Body of pancreas (tissue), 4 donors: ENCODE measurements at regions not wholly inside any gene's neighbourhood (a gene's known extent, or its start where the extent isn't known, plus 50 kb on each side); places are given as distances from the start of the nearest gene placed in this dataset.

Source experiments
- ATAC-seq: fragments of 150-250 bp; one replicate; pipeline ENCODE4 v1.9.1; 2016
- DNase-seq, 4 donors: peaks; one replicate each; pipeline ENCODE4 v3.0.0-alpha.2; 2019
- H3K27ac ChIP-seq, 4 donors: fragments of 200-600 bp; sonication (generic); 1 replicate in 3 of 4; 2 replicates in 1 of 4; pipeline versions ENCODE4 v1.5.1 to v1.6.1; 2016 to 2019; ENCODE audit warnings: mild to moderate bottlenecking in 1 of 4, mixed read lengths in 1 of 4, moderate library complexity in 1 of 4
- H3K27me3 ChIP-seq, 2 donors: fragments of 200-600 bp; sonication (generic); one replicate each; pipeline ENCODE4 v1.6.0; 2016; ENCODE audit warnings: mild to moderate bottlenecking in 1 of 2
- H3K36me3 ChIP-seq, 2 donors: fragments of 200-600 bp; sonication (generic); replicated peaks in 1 of 2; 2 replicates each; pipeline ENCODE4 v1.5.1; 2016; ENCODE audit warnings: low read depth in 2 of 2; ENCODE audit not compliant: insufficient read depth in 1 of 2
- H3K4me1 ChIP-seq: fragments of 200-600 bp; sonication (generic); one replicate; pipeline ENCODE4 v1.6.0; 2016
- H3K4me3 ChIP-seq, 2 donors: fragments of 200-600 bp; sonication (generic); 1 replicate in 1 of 2; 2 replicates in 1 of 2; pipeline ENCODE4 v1.5.1; 2016 to 2019
- H3K9me3 ChIP-seq, 3 donors: fragments of 200-600 bp; sonication (generic); 1 replicate in 2 of 3; 2 replicates in 1 of 3; pipeline ENCODE4 v1.5.1; 2016
- POLR2A ChIP-seq, 3 donors: fragments of 450-650 bp; IDR thresholded peaks; one replicate each; pipeline ENCODE4 v1.6.1; 2016; ENCODE audit warnings: antibody characterized with exemption in 3 of 3, mild to moderate bottlenecking in 2 of 3
- WGBS, 2 donors: methylation state at CpG; one replicate each; pipeline ENCODE4 v1.1.5; 2017; 5-methylcytosine and 5-hydroxymethylcytosine counted together
- intact Hi-C: fragments of 100-400 bp; cut with DNase I; formaldehyde crosslinking; loops from one replicate; pipeline ENCODE4 v1.15.1; 2023
- TF ChIP-seq, protein P1 (sequence below), 7 experiments: fragments of 450-650 bp in 4 of 7; fragments of 200-600 bp in 3 of 7; sonication (generic) in 3 of 7; IDR thresholded peaks; one replicate each; pipeline ENCODE4 v1.5.1; 2016 to 2019; ENCODE audit warnings: antibody characterized with exemption in 7 of 7

GRCh38 chr3:127471142-127471541 lies 119.4 kb downstream of the TPRA1 start:
- Histone ChIP-seq H3K27ac (no peak overlapping the region), H3K4me1 (no peaks in the 10 kb centered on the region), H3K36me3 (no peaks in the 10 kb centered on the region), H3K27me3 (no peaks in the 10 kb centered on the region), H3K9me3 (no peaks in the 10 kb centered on the region), H3K4me3 (no peak overlapping the region)
- 45 to 55% methylated on average over 5 of the region's 5 CpGs for WGBS, 2 donors
- intact Hi-C loops = no loop called here
- no peak for ATAC-seq
- no peak for DNase-seq
- TF ChIP-seq, protein P1, sequence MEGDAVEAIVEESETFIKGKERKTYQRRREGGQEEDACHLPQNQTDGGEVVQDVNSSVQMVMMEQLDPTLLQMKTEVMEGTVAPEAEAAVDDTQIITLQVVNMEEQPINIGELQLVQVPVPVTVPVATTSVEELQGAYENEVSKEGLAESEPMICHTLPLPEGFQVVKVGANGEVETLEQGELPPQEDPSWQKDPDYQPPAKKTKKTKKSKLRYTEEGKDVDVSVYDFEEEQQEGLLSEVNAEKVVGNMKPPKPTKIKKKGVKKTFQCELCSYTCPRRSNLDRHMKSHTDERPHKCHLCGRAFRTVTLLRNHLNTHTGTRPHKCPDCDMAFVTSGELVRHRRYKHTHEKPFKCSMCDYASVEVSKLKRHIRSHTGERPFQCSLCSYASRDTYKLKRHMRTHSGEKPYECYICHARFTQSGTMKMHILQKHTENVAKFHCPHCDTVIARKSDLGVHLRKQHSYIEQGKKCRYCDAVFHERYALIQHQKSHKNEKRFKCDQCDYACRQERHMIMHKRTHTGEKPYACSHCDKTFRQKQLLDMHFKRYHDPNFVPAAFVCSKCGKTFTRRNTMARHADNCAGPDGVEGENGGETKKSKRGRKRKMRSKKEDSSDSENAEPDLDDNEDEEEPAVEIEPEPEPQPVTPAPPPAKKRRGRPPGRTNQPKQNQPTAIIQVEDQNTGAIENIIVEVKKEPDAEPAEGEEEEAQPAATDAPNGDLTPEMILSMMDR (IDR thresholded peaks at IDR 0.05) = no peak
- no peak for TF ChIP-seq POLR2A (IDR thresholded peaks at IDR 0.05)

DNA sequence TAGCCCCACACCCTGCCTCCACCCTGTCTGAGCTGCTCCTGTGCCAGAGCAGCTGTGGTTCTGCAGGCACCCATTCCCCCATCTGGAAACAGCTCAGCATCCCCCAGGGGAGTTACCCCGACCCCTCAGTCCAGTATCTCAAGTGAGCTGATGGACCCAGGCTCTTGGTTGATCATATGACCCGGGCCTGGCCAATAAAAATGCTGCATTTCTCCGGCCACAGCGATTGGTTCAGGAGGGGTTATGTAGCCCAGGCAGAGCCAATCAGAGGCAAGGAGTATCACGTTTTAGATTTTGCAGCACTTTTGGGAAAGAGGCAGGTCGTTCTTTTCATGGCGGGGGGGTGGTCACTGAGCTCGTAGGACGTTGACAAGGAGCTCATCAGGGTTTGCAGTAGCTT lies 120.8 kb downstream of the TPRA1 start:
- intact Hi-C loops = no loop called here
- 76 to 82% methylated on average over 9 of the region's 9 CpGs for WGBS, 2 donors

GRCh38 chr3:127467391-127467790 lies 123.1 kb downstream of the TPRA1 start:
- DNase-seq = no peak
- TF ChIP-seq, protein P1 (IDR thresholded peaks at IDR 0.05) = no peak
- TF ChIP-seq POLR2A (IDR thresholded peaks at IDR 0.05) = no peak
- Histone ChIP-seq H3K36me3 (no peaks in the 10 kb centered on the region), H3K4me1 (no peaks in the 10 kb centered on the region), H3K9me3 (no peaks in the 10 kb centered on the region), H3K27me3 (no peaks in the 10 kb centered on the region), H3K4me3 (no peak overlapping the region), H3K27ac (no peak overlapping the region)
- no peak for ATAC-seq
- 56 to 65% methylated on average over 12 of the region's 12 CpGs for WGBS, 2 donors
- intact Hi-C loops = no loop called here

More for the DNA sequence above, 120.8 kb downstream of the TPRA1 start:
- Histone ChIP-seq H3K27me3 (no peaks in the 10 kb centered on the region), H3K4me3 (no peak overlapping the region), H3K4me1 (no peaks in the 10 kb centered on the region), H3K27ac (no peak overlapping the region), H3K9me3 (no peaks in the 10 kb centered on the region), H3K36me3 (no peaks in the 10 kb centered on the region)
- TF ChIP-seq, protein P1 (IDR thresholded peaks at IDR 0.05) = no peak
- no peak for TF ChIP-seq POLR2A (IDR thresholded peaks at IDR 0.05)
- ATAC-seq (no peak), DNase-seq (no peak)

DNA sequence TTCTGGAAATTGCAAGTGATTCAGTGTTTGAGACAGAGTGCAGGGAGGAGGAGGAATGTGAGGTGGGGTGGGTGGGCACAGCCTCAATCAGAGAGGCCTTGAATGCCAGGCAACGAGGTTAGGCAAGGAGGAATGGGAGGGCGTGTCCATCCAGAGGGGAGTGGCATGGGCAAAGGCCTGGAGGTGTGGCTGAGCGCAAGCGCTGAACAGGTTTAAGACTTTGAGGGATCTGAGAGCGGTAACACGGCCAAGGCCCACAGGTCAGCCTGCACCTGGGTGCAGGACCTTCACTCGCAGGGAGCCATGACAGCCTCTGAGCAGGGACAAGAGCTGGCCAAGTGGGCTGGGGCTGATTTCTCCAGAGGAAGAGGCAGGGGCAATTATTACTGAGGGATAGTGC lies 125.9 kb downstream of the TPRA1 start:
- H3K27me3 ChIP-seq = no peaks in the 10 kb centered on the region
- intact Hi-C loops = no loop called here
- H3K4me3 ChIP-seq = no peak overlapping the region
- 57 to 61% methylated on average over 7 of the region's 7 CpGs for WGBS, 2 donors
- no peak overlapping the region for H3K27ac ChIP-seq
- no peaks in the 10 kb centered on the region for H3K9me3 ChIP-seq
- ATAC-seq (no peak), DNase-seq (no peak)
- no peaks in the 10 kb centered on the region for H3K4me1 ChIP-seq
- TF ChIP-seq POLR2A (IDR thresholded peaks at IDR 0.05) = no peak
- TF ChIP-seq, protein P1 (IDR thresholded peaks at IDR 0.05) = no peak
- H3K36me3 ChIP-seq = no peaks in the 10 kb centered on the region

GRCh38 chr3:127462111-127462655 lies 128.3 kb downstream of the TPRA1 start:
- H3K36me3 ChIP-seq = no peaks in the 10 kb centered on the region
- 65% methylated on average over 6 to 8 of the region's 8 CpGs for WGBS, 2 donors
- intact Hi-C loops = no loop called here
- no peaks in the 10 kb centered on the region for H3K4me1 ChIP-seq
- H3K27ac ChIP-seq = no peak overlapping the region
- no peaks in the 10 kb centered on the region for H3K9me3 ChIP-seq
- H3K27me3 ChIP-seq = no peaks in the 10 kb centered on the region
- TF ChIP-seq POLR2A (IDR thresholded peaks at IDR 0.05) = no peak
- TF ChIP-seq, protein P1 (IDR thresholded peaks at IDR 0.05) = no peak
- no peak for ATAC-seq
- DNase-seq = no peak
- no peak overlapping the region for H3K4me3 ChIP-seq
